Activated CD8-positive, alpha-beta memory T cell treated with anti-CD3 and anti-CD28 coated beads for 4 hours (primary cell): ENCODE measurements at regions not wholly inside any gene's neighbourhood (a gene's known extent, or its start where the extent isn't known, plus 50 kb on each side); places are given as distances from the start of the nearest gene placed in this dataset.

ENCODE experiments used
- DNase-seq, 2 donors: peaks; one replicate each; pipeline ENCODE4 v3.0.0-alpha.2; 2020; ENCODE audit warnings: low read depth in 2 of 2

DNA sequence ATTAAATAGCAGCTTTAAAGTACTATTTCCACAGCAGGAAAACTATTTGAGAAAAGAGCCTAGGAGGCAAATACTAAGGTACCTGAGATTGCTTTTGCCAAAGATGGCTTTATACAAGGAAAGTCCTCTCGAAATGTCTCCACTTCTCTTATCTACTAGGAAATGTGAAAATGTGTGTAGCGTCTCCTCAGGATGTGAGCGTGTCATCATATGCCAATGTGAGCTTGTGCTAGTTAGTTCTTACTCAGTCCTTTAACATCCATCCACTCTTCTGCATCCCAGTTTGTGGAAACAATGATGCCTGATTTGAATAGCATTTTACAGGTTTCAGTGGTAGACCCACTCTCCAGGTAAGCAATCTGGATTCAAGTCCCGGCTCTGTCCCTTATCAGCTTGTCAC lies 421.0 kb downstream of the DYNC2H1 start:
- DNase-seq: no peak

DNA sequence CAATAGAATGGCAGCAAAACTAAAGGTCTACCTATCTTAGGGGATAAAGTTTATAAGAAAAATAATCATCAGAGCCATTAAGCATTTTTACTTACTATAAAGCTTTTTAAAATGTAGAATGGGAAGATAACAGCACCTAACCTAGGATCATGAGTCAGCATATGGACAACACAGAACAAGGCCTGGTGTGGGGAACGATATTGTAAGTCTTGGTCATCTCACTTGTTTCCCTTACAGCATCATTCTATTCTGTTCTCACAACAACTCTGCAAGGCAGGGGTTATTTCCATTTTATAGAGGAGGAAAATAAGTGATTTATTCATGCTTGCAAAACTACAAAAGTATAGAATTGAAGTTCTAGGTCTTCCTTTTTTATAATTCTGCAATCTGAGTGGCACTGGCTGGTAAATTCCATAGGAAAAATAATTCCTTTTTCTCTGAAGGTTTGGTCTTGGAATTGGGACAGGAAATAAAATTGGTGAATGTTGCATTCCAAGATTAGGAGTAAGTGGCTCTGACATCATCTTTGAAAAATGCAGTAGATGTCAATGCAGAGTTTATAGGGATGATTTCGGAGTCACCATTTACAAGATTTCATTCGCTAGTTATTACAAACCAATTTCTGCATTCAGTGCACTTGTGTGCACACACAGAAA lies 423.0 kb downstream of the DYNC2H1 start:
- DNase-seq: no peak

DNA sequence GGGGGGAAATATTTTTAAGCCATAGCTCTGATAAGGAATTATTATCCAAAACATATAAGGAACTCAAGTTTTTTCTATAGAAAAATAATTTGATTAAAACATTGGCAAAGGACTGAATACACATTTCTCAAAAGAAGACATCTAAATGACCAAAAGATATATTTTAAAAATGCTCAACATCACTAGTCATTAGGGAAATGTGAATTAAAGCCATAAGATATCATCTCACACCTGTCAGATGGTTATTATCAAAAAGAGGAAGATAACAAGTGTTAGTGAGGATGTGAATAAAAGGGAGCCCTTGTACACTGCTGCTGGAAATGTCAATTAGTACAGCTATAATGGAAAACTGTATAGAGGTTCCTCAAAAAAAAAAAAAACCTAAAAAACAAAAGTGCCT lies 425.0 kb downstream of the DYNC2H1 start:
- no peak for DNase-seq

DNA sequence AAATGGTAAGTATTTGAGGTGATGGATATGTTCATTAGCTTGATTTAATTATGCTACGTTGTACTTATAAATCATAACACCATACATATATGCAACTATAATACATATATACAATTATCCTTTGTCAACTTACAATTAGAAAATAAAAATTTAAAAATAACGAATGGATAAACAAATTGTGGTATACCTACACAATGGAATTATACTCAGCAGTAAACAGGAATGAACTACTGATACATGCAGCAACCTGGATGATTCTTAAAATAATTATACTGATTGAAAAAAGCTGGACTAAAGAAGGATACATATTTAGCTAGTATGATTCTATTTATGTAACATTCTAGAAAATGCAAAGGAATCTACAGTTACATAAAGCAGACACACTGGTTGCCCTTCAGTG lies 425.7 kb downstream of the DYNC2H1 start:
- DNase-seq: no peak

DNA sequence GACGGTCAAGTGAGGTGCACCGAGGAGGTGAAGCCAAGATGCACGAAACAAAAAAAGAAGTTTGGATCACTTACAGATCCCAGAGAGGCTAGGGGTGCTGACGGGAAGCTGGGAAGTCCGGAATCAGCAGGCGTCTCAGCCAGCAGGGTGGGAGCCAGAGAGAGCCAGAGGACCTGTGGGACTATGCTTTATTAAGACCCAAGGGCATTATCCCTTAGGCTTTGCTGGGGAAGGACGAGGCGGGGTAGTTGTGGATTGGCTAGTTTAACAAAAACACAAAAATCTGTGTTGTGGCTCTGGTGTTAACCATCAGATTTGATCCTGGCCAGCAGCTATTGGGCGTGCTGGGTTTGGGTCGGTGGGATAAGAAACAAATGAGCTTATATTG lies 427.1 kb downstream of the DYNC2H1 start:
- DNase-seq: no peak

DNA sequence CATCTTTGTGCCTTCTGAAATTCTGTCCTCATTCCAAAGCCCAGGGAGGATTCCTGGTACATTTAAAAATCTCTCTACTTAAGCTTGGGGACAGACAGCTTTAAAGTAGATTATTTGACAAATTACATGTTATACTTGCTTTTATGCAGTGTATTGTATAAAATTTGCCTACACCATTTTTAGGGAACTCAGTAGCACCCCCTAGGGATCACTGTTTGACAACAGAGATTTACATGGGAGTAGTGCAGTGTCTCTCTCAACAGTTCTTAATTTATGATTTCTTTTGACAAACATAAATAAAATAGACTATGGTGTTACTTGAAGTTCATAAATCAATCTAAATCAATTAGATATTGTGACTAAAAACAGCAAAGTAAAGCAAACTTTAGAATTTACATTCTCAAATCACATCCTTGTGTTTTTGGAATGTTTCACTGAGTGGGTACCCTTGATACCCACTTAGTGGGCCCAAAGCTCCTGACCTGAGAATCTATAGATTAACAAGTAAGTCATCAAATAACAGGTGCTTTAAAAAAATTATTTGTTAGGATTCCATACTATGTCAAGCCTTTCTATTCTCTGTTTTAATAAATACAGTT lies 428.8 kb downstream of the DYNC2H1 start:
- no peak for DNase-seq

DNA sequence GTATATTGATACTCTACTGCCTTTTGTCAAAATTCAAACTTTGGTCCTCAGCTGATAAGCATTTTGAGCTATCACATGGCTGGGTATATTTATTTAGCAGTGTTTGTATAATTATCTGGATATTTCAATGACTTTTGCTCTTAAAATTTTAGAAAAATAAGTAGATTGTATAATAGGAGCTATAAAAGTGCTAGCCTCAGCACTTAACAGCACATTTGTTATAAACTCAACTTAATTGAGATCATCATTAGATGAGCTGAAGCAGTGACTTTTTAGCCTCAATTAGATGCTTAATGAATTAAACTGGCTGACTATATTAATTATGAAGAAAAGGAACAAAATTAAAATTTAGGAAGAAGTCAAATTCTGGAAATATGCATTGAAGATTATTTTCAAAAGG lies 429.9 kb downstream of the DYNC2H1 start:
- DNase-seq: no peak

DNA sequence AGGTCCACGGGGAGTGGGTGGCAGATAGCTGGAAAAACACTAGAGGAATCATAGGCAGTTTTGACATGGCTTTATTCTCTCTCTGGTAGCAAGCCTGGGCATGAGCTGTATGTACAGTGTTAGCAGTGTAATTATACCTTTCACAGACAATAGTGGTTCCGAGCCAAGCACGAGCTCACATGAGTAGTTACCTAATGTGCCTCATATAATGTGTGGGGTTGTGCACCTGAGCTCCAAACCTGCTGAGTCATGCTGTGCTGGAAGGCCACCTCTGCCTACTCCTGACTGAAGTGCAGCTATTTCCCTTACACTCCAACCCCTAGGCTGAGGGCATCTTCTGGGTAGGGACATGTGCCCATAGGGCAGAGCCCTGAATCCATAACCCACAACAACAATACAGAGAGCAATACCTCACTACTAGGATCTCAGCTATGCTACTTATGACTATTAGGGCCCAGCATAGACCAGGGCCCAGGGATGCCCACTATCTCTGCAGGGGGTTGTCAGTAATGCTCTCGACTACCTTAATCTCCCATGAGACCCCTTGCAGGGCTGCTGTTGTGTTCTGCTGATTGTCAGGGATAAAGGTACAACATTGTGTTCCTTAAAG lies 432.1 kb downstream of the DYNC2H1 start:
- no peak for DNase-seq

DNA sequence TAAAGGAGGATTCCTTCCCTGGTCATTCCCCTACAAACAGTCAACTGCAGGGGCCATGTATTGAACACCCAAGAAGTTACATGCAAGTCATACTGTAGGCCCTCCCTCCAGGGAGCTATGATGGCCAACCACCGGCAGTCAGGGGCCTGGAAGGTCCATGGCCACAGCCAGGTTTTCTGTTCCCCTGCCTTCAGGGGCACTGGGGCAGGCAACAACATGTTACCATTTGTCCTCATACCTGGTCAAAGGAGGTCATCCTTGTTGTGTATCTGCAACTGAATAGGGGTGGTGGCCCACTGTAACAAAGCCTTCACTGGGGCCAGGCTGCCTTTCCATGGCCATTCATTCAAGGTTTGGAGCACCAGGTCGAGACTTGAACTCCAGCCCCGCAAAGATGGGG lies 433.6 kb downstream of the DYNC2H1 start:
- DNase-seq: no peak

DNA sequence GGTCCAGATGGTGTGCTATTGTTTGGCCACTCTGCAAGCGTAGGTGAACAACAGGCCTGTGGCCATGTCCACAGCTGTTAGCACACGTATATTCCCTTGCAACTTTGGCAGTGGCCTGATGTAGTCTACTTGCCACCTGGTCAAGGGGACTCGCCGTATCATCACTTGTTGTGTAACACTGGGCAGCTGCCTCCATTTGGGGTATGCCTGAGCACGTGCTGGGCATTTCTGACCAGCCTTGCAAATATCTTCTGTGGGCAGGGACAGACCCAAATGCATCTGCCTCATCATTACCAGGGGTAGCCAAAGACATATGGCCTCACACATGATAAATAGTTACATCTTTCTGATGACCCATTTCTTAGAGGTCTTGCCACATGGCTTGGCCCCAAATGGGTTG lies 434.2 kb downstream of the DYNC2H1 start:
- no peak for DNase-seq

DNA sequence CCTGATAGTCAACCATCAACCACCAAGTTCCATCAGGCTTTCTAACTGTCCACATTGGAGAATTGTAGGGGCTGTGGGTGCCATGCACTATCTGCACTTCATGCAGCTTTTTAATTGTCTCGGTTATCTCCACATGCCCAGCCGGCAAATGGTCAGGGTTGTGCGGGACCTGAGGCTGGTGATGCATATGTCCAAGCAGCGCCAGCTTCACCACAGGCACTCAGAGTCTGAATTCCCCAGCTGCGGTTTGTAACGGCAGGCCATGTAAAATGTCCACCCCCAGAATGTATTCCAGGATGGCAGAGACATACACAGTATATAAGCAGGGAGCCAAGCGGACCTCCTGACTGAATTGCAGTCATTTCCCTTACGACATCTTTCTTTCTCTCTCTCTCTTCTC lies 435.6 kb downstream of the DYNC2H1 start:
- DNase-seq: no peak

DNA sequence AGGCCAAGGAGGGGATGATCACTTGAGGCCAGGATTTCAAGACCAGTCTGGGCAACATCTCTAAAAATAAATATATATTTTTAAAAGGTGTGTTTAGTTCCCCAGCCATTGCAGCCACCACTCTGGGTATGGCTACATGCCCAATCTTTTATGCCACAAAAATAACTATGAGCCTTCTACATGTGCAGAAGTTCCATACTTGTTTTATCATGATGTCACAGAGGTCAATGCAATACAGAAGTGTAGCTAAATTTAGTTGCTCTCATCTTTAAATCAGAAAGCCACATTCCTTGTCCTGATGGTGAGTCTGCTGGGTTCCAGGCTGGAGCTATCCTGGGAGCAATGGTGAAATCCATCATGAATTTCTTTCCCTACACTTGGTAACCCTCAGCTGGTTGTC lies 436.3 kb downstream of the DYNC2H1 start:
- DNase-seq: no peak

DNA sequence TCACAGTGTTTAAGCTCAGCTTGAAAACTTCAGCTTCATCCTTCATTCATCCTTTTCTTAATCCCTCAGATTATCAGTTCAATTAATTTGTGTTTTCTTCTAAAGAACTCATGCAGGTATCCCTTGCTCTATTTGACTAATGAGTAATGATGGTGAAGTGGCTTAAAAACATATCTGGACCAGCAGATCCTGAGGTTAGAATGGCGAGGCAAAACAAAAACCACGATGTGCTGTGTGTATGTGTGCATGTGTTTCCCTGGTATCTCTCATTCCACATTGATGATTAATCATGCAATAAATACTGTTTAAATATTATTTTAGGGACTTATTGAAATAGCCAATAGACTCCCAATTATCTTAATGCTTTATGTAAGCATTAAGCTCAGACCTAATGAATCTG lies 437.0 kb downstream of the DYNC2H1 start:
- no peak for DNase-seq

DNA sequence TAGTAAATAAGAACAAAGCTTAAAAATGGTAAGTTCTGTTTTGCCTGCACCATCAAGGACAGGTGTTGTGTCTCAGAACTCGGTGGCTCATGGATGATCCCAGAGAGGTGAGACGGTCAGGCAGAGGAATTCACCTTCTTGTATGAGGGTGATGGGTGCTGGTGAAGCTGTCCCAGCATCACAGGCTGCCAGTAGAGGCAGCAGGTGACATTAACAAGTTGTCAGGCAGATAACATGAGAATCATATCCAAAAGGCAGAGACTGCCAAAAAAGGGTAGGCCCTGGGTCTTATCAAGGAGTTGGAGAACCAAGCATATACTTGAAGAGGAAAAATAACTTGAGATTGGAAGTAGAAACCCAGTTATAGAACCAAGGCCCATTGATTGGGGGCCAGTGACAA lies 437.8 kb downstream of the DYNC2H1 start:
- no peak for DNase-seq

DNA sequence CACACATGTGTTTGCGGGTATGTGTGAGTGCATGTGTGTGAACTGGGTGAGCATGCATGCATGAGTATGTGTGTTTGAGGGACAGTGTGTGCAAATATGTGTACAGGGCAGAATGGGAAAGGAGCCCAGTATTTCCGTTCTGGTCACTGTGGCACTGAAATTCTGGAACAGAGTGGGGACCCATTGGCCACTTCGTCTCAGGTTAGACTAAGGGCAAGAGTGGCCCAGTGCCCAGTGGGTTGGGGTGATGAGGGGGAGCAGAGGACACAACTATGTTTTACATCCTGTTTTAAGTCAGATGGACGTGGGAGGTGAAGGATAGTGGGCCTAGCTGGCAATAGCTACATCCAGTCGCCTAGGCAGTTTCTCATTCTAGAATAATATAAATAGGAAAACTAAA lies 438.5 kb downstream of the DYNC2H1 start:
- no peak for DNase-seq

DNA sequence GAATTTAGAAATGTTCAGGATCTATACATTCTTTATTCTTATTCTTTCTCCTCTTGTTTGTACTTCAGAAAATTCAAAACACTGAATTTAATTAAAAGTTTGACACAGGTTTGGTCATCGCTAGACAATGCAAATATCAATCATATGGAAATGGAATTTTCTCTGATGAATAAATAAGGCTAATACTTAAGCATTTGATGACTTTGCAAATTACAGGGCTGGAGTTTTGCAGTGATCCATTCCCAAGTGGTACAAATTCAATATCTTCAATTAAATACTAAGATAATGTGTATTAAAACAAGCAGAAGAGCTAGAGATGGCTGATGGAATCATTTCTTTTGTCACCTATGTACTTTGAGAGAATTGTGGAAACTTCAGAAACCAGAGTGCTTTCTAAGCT lies 439.6 kb downstream of the DYNC2H1 start:
- no peak for DNase-seq

DNA sequence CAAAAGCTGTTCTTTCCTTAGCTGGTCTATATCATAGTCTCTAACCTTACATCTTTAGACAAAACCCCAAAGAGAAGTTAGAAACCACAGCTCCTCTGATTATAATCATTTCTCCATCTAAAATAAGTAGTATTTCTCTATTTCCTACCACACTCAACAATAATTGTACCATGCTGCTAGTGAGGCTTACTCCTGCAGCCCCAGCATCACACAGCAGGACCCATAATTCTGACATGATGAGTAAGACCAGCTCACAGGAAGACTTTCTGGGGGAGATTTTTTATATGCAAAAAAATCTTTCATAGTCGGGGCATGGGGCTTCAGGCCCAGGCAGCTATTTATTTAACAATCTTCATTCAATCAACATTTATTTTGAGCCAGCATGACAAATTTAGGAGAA lies 441.6 kb downstream of the DYNC2H1 start:
- DNase-seq: no peak

DNA sequence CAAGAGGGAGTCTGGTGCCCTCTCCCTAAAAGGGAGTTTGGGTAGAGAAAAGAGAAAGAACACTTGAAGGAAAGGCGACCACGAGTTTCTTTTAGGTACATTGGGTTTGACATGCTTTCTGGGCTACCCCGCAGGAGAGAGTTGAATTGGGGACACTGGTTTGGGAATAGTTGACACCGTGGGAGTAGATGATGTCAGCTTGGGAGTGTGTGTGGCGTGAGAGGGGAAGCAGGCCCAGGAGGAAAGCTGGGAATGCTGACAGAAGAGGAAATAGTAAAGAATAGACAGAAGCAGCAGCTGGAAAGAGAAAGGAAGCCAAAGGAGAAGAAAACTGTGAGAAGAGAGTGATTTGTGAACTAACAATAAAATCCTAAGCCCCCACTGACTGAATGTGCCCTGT lies 442.9 kb downstream of the DYNC2H1 start:
- DNase-seq: no peak

DNA sequence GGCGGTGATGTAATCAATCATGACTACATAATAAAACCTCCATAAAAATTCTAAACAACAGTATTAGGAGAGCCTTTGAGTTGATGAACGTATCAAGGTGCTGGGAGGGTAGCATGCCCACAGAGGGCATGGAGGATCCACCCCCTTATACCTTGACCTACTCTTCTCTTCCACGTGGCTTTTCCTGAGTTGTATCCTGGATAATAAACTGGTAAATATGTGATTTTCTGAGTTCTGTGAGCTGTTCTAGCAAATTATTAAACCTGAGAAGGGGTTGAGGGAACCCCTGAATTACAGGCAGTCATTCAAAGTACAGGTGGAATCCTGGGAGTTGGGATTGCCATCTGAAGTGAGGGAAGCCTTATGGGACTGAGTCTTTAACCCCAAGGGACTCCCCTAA lies 446.9 kb downstream of the DYNC2H1 start:
- no peak for DNase-seq

DNA sequence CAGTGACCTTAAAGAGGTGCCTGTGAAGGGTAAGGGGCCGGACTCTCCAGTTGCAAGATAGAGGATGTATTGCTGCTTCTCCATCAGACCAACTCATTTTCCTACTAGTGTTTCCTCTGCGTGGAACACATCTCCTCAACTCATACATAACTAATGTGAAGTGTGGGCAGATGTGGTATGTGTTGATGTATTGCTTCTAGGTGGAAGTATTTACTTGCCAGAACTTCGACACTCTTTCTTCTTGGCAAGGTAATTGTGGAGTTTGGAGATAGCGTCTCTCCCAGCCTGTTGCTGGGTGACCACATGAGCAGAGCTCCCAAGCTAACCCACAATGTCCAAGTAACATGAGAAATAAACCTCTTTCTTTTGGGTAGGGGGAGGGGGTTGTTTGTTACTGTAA lies 456.9 kb downstream of the DYNC2H1 start:
- no peak for DNase-seq

DNA sequence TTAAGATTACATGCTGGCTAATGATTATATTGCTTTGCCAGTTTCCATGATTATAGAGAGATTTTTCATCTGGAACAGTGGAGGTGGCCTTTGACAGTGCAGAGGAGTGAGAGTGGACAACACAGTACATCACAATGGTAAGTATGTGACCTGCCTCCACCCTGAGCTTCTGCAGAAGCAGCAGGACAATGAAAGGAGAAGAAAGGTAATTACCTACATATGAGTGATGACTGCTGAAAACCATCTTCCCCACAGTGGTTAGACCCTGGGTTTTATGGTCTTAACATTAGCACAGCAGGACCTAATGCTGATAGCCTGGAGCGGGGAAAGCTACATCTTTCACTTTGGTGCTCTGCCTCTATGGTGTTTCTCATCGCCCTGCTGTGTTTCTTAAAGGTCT lies 454.7 kb upstream of the DDI1 start:
- no peak for DNase-seq

DNA sequence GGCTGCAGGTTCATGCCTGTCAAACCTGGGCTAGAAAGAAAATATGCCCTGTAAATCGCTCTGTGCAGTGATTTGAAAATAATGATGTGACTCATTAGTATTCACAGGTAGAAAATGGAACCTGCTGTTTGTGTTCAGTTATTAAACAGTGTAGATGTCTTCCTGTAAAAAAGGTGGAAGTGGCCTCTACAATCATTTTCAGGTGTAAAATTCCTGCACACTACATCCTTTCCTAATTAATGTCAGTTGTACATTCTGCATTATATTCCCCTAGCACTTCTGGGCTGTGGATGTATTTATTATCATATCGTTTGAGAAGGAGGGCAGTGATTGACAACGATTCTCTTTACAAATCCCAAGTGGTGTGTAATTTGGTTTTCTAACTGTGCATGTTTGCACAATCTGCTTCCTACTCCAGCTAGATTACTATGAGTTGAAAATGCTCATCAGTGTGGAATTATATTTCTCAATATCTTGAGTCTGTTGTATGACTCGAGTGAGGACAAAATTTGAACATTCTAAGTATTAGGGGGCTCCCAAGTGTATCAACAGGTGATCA lies 454.0 kb upstream of the DDI1 start:
- no peak for DNase-seq

DNA sequence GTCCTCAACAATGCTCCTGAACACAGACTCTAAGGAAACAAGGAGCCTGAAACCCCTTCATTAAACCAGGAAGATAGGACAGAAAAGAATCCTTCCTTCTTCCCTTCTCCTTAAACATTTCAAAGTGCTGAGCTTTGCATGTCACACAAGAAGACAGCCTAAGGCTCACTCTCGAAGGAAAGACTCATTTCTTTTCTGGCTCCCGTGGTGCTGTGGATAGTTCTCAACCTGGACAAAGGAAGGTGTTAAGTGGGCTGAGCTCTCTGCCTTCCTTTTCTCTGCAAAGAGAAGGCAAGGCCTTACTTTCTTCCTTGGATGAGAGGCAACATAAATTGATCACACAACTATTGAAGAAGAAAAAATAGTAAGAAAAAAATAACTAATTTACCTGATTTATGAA lies 452.4 kb upstream of the DDI1 start:
- no peak for DNase-seq
